ENCODE measurements at regions not wholly inside any gene's neighbourhood (a gene's known extent, or its start where the extent isn't known, plus 50 kb on each side); places are given as distances from the start of the nearest gene placed in this dataset.

DNA sequence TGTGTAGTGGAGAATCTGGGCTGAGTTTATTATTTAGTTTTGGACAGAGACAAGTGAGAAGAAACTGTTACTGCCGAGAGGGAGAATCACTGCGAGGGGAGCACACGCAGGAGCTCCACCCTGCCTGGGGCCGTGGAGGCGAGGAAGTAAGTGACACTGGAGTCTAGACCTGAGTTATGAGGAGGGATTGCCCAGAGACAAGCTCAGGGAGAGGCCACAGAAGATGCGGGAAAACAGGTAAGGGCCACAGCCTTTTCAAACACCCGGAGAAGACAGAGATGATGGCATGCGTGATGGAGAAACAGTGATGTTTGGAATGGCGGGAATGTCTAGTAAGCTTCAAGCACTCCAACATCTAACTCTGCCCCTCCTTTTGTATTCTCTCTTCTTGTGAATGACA, 84.1 kb downstream of the TNFSF11 start:
- H3K27me3 ChIP-seq (ENCODE audit: control insufficient read depth, insufficient read depth, low read length), result peaks cover 2% of the 10 kb centered on the region
- peaks cover 3% of the 10 kb centered on the region for H3K4me1 ChIP-seq (ENCODE audit: control insufficient read depth, insufficient read depth, low read length)
- no peaks in the 10 kb centered on the region for H3K36me3 ChIP-seq (ENCODE audit: control insufficient read depth, insufficient read depth, low read length)
- H3K4me3 ChIP-seq (ENCODE audit: low read length), result no peak overlapping the region
- no peak overlapping the region for H3K27ac ChIP-seq (ENCODE audit: low read length)
- DNase-seq, result no peak
- WGBS (ENCODE audit: insufficient coverage), result 72% methylated on average over 8 of the region's 9 CpGs
- no peaks in the 10 kb centered on the region for H3K9me3 ChIP-seq (replicated peaks; ENCODE audit: control insufficient read depth, low read depth, low read length)

DNA sequence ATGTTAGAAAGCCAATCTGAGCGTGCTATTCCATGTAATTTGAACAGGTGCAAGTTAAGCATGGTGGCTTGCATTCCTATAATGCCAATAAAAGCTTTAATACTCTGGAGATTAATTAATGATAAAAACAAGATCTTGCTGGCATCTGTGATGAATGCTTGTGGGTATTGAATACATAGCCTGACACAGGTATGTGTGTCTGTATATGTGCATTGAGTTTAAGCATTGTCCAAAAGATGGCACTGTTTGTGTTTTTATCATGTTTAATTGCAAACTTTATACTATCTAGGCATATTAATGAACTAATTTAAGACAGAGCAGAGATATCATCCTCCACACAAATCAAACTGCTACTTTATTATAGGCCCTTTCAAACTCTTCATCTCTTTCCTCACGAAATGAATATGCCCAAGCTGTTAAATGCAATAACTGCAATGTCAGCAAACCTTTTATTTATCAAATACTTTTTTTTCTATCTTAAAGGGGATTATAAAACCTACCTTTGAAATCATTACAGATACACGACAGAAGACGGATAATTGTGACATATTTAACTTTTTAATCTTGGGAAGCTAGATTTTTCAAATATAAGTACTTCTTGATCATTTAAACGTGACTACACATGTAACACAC, 86.5 kb downstream of the TNFSF11 start:
- Histone ChIP-seq H3K36me3 (ENCODE audit: control insufficient read depth, insufficient read depth, low read length) (no peaks in the 10 kb centered on the region), H3K27me3 (ENCODE audit: control insufficient read depth, insufficient read depth, low read length) (peaks cover under 1% of the 10 kb centered on the region), H3K4me3 (ENCODE audit: low read length) (no peak overlapping the region), H3K9me3 (replicated peaks; ENCODE audit: control insufficient read depth, low read depth, low read length) (no peaks in the 10 kb centered on the region), H3K27ac (ENCODE audit: low read length) (no peak overlapping the region), H3K4me1 (ENCODE audit: control insufficient read depth, insufficient read depth, low read length) (peaks cover 3% of the 10 kb centered on the region)
- no CpG with 5 or more reads among the region's 5 CpGs for WGBS (ENCODE audit: insufficient coverage)
- no peak for DNase-seq

DNA sequence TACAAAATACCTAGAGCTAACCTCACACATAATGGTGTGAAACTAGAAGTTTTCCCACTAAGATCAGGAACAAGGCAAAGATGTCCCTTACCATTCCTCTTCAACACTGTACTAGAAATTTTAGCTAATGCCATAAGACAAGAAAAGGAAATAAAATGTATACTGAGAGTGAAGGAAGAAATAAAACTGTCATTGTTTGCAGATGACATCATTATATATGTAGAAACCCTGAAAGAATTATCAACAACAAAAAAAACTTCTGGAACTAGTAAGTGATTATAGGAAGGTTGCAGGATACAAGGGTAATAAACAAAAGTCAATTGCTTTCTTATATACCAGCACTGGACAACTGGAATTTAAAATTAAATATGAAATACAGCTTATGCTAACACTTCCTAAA, 93.7 kb downstream of the TNFSF11 start:
- Histone ChIP-seq H3K4me1 (ENCODE audit: control insufficient read depth, insufficient read depth, low read length) (no peaks in the 10 kb centered on the region), H3K4me3 (ENCODE audit: low read length) (no peak overlapping the region), H3K36me3 (ENCODE audit: control insufficient read depth, insufficient read depth, low read length) (no peaks in the 10 kb centered on the region), H3K27me3 (ENCODE audit: control insufficient read depth, insufficient read depth, low read length) (no peaks in the 10 kb centered on the region), H3K27ac (ENCODE audit: low read length) (no peak overlapping the region), H3K9me3 (replicated peaks; ENCODE audit: control insufficient read depth, low read depth, low read length) (no peaks in the 10 kb centered on the region)
- no peak for DNase-seq

DNA sequence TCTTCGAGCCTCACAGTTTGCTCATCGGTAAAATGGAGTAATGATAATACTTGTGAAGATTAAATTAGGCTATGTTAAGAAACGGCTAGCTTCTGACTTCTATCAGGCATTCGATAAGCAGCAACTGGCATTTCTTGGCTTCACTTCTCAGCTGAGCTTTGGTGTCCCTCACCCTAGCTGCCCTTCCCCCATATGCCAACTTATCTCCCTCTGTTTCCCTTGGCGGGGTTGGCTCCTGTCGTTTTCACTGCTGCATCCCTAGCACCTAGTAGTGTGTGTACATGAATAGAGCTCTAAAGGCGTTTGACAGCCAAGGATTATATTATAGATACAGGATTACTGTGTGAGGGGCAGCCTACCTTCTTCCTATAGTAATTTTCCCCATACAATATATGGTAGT, 97.5 kb downstream of the TNFSF11 start:
- H3K36me3 ChIP-seq (ENCODE audit: control insufficient read depth, insufficient read depth, low read length), result no peaks in the 10 kb centered on the region
- WGBS (ENCODE audit: insufficient coverage), result 95% methylated on average over 2 of the region's 7 CpGs
- no peak overlapping the region for H3K27ac ChIP-seq (ENCODE audit: low read length)
- no peaks in the 10 kb centered on the region for H3K27me3 ChIP-seq (ENCODE audit: control insufficient read depth, insufficient read depth, low read length)
- no peak for DNase-seq
- H3K9me3 ChIP-seq (replicated peaks; ENCODE audit: control insufficient read depth, low read depth, low read length), result no peaks in the 10 kb centered on the region
- H3K4me1 ChIP-seq (ENCODE audit: control insufficient read depth, insufficient read depth, low read length), result no peaks in the 10 kb centered on the region
- H3K4me3 ChIP-seq (ENCODE audit: low read length), result no peak overlapping the region

DNA sequence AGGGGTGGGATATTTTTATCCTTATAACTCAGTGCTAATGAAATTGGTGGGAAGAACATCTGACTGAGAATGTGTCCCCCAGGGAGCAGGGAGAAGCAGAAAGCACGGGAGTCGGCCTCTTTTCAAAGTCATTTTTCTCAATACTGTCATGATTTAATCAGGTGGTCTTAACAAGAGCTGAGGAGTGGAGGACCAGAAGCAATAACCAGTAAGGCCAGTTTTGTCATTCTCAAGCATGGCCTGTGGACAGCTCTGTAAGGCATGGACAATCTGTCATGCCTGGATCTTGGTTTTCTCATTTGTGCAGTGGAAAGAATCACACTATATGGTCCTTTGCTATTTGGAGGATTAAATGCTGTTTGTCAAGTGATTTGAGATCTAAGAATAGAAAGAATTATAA, 99.7 kb downstream of the TNFSF11 start:
- Histone ChIP-seq H3K27me3 (ENCODE audit: control insufficient read depth, insufficient read depth, low read length) (no peaks in the 10 kb centered on the region), H3K36me3 (ENCODE audit: control insufficient read depth, insufficient read depth, low read length) (no peaks in the 10 kb centered on the region), H3K4me3 (ENCODE audit: low read length) (no peak overlapping the region), H3K9me3 (replicated peaks; ENCODE audit: control insufficient read depth, low read depth, low read length) (no peaks in the 10 kb centered on the region), H3K27ac (ENCODE audit: low read length) (no peak overlapping the region), H3K4me1 (ENCODE audit: control insufficient read depth, insufficient read depth, low read length) (no peaks in the 10 kb centered on the region)
- DNase-seq, result no peak
- WGBS (ENCODE audit: insufficient coverage), result no CpG with 5 or more reads among the region's 2 CpGs

DNA sequence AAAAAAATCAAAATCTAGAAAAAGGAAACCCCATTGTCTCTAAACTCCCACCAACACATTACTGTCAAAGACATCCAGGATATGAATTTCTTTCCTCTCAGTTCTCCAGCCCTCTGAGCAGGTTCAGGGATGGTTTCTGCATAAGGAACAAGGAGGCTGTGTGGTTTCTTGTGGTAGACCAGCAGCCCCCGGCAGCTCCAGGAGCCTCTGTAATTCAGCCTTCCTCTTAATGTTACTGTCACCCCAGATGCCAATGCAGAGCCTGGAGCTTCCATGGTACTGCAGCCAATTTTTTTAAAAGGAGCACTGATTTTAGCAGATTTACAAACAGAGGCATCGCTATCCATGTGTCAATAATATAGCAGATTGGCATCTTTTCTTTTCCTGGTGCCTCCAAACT, 100.6 kb upstream of the FAM216B start:
- no CpG with 5 or more reads among the region's 2 CpGs for WGBS (ENCODE audit: insufficient coverage)
- Histone ChIP-seq H3K4me3 (ENCODE audit: low read length) (no peak overlapping the region), H3K27me3 (ENCODE audit: control insufficient read depth, insufficient read depth, low read length) (no peaks in the 10 kb centered on the region), H3K27ac (ENCODE audit: low read length) (no peak overlapping the region), H3K9me3 (replicated peaks; ENCODE audit: control insufficient read depth, low read depth, low read length) (no peaks in the 10 kb centered on the region), H3K4me1 (ENCODE audit: control insufficient read depth, insufficient read depth, low read length) (no peaks in the 10 kb centered on the region), H3K36me3 (ENCODE audit: control insufficient read depth, insufficient read depth, low read length) (no peaks in the 10 kb centered on the region)
- no peak for DNase-seq

DNA sequence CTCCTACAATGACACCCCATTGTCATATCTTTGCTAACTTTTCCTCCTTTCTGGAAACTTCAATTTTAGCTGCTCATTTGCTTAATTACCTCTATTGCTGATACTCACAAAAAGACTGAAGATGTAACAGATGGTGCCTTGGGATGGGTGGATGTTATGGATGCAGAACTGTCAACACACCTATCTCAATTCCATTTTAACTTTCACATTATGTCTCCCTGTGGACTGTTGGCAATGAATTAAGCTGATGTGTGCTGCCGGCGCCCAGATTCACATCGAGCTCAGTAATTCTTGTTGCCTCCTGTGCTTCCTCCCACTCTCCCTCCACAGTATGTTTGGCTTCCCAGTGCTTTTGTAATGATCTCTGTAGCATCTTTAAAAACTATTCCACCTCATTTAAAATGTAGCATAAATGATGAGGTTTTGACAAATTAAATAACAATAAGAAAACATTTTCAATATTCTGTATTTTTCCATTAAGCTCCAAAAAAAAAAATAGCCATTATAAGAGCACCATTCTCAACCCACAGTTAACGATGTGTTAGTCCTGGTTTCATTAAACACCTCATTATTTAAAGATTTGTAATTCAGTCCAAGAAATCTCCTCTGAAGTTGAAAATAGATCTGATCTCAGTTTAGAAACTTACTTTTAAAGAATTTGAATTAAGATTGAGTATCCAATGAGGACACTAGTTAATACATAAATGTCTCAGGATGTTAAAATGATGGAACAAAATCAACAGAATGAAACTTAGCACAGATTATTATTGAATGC, 99.9 kb upstream of the FAM216B start:
- Histone ChIP-seq H3K27me3 (ENCODE audit: control insufficient read depth, insufficient read depth, low read length) (no peaks in the 10 kb centered on the region), H3K9me3 (replicated peaks; ENCODE audit: control insufficient read depth, low read depth, low read length) (no peaks in the 10 kb centered on the region), H3K27ac (ENCODE audit: low read length) (no peak overlapping the region), H3K36me3 (ENCODE audit: control insufficient read depth, insufficient read depth, low read length) (no peaks in the 10 kb centered on the region), H3K4me1 (ENCODE audit: control insufficient read depth, insufficient read depth, low read length) (no peaks in the 10 kb centered on the region), H3K4me3 (ENCODE audit: low read length) (no peak overlapping the region)
- no peak for DNase-seq
- no CpG with 5 or more reads among the region's 4 CpGs for WGBS (ENCODE audit: insufficient coverage)

DNA sequence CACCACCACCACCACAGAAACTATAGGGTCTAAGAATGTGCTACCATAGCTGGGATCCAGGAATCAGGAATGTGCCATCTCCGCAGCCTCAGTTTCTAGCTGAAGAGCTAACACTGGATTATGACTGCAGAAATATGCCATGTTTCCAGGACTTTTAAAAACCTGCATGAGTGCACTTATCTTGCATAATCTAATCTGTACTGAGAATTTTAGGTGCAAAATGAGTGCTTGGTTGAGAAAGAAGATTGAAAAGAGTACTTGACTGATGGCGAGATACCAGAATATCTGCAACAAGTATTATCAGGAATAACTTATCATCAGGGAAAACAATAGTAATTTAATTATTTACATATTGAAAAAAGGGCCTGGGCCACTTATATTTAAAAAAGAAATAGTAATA, 97.2 kb upstream of the FAM216B start:
- WGBS (ENCODE audit: insufficient coverage), result no CpG with 5 or more reads among the region's 2 CpGs
- Histone ChIP-seq H3K4me1 (ENCODE audit: control insufficient read depth, insufficient read depth, low read length) (no peaks in the 10 kb centered on the region), H3K9me3 (replicated peaks; ENCODE audit: control insufficient read depth, low read depth, low read length) (no peaks in the 10 kb centered on the region), H3K27ac (ENCODE audit: low read length) (no peak overlapping the region), H3K27me3 (ENCODE audit: control insufficient read depth, insufficient read depth, low read length) (no peaks in the 10 kb centered on the region), H3K36me3 (ENCODE audit: control insufficient read depth, insufficient read depth, low read length) (no peaks in the 10 kb centered on the region), H3K4me3 (ENCODE audit: low read length) (no peak overlapping the region)
- no peak for DNase-seq

DNA sequence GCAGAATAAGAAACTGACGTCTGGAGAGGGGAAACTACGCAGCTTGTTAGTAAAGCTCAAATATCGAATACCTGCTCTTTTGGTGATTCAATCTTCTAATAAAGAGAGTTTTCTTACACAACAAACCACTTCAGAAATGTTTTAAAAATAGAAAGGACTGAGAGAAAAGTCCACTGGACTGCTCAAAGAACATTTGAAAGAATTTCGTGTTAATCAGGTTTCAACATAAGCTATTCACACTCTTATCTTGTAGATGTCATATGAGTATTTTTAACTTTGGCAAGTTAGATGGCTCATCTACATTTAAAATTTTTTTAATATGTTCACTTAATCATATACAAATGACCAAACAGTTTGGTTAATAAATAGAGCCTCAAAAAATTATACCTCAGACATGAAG, 95.6 kb upstream of the FAM216B start:
- Histone ChIP-seq H3K4me3 (ENCODE audit: low read length) (no peak overlapping the region), H3K9me3 (replicated peaks; ENCODE audit: control insufficient read depth, low read depth, low read length) (no peaks in the 10 kb centered on the region), H3K36me3 (ENCODE audit: control insufficient read depth, insufficient read depth, low read length) (no peaks in the 10 kb centered on the region), H3K4me1 (ENCODE audit: control insufficient read depth, insufficient read depth, low read length) (no peaks in the 10 kb centered on the region), H3K27me3 (ENCODE audit: control insufficient read depth, insufficient read depth, low read length) (no peaks in the 10 kb centered on the region), H3K27ac (ENCODE audit: low read length) (no peak overlapping the region)
- WGBS (ENCODE audit: insufficient coverage), result no CpG with 5 or more reads among the region's 4 CpGs
- DNase-seq, result no peak

DNA sequence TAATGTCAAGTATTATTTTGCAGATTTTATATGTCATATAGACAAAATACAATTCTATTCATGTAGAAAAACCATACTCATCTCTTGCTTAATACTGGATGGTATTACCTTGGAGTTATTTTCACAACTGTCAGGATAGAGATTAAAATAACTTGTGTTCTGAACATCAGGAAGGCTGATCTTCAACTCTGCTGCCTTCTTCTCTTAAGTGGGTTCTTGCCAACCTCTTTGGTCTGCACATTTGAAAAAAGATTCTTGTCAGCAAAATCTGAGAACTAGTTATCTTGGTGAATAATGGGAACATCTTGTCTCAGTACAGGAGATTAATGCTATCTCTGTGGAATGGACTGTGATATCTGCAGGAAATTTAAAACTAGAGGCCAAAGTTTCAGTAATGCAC, 95.2 kb upstream of the FAM216B start:
- no peaks in the 10 kb centered on the region for H3K27me3 ChIP-seq (ENCODE audit: control insufficient read depth, insufficient read depth, low read length)
- H3K27ac ChIP-seq (ENCODE audit: low read length), result no peak overlapping the region
- H3K9me3 ChIP-seq (replicated peaks; ENCODE audit: control insufficient read depth, low read depth, low read length), result no peaks in the 10 kb centered on the region
- H3K4me1 ChIP-seq (ENCODE audit: control insufficient read depth, insufficient read depth, low read length), result no peaks in the 10 kb centered on the region
- no peak overlapping the region for H3K4me3 ChIP-seq (ENCODE audit: low read length)
- no peaks in the 10 kb centered on the region for H3K36me3 ChIP-seq (ENCODE audit: control insufficient read depth, insufficient read depth, low read length)
- DNase-seq, result no peak

DNA sequence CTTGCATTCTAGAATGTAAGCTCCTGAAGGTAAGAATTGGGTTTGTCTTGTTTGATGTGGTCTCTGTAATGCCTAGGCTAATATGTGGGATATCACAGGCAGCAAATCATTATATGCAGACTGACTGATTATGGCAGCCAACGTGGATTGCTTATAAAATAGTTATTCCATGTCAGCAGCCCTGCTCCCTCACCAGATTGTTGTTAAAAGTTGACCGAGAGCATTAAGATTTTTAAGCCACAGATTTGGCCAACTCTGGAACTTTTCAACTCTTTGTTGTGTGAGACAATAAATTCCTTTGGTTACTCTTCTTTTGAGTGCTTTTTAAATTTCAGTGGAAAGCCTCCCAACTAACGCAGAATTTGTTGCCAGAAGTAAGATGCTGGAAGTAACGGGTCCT, 92.6 kb upstream of the FAM216B start:
- no peak for DNase-seq
- Histone ChIP-seq H3K27ac (ENCODE audit: low read length) (no peak overlapping the region), H3K9me3 (replicated peaks; ENCODE audit: control insufficient read depth, low read depth, low read length) (no peaks in the 10 kb centered on the region), H3K36me3 (ENCODE audit: control insufficient read depth, insufficient read depth, low read length) (no peaks in the 10 kb centered on the region), H3K4me1 (ENCODE audit: control insufficient read depth, insufficient read depth, low read length) (no peaks in the 10 kb centered on the region), H3K4me3 (ENCODE audit: low read length) (no peak overlapping the region), H3K27me3 (ENCODE audit: control insufficient read depth, insufficient read depth, low read length) (no peaks in the 10 kb centered on the region)
- WGBS (ENCODE audit: insufficient coverage), result 83% methylated on average over 2 of the region's 4 CpGs

Data from muscle of leg (tissue), 3 donors.